Adrenal gland (tissue), 9 donors: ENCODE measurements at regions not wholly inside any gene's neighbourhood (a gene's known extent, or its start where the extent isn't known, plus 50 kb on each side); places are given as distances from the start of the nearest gene placed in this dataset.

ENCODE experiments used
- DNase-seq, 7 donors: peaks; one replicate each; pipeline ENCODE4 v3.0.0-alpha.2; 2019 to 2020
- H3K27ac ChIP-seq, 5 donors: fragments of 200-600 bp; sonication (generic) in 4 of 5; 1 replicate in 3 of 5; 2 replicates in 2 of 5; pipeline versions ENCODE4 v1.5.1 to v1.8.0; 2016 to 2020; ENCODE audit warnings: mild to moderate bottlenecking in 1 of 5
- H3K27me3 ChIP-seq: fragments of 200-600 bp; 2 replicates; pipeline ENCODE4 v1.8.0; 2021
- H3K36me3 ChIP-seq, 2 donors: fragments of 200-600 bp; replicated peaks in 1 of 2; 1 replicate in 1 of 2; 2 replicates in 1 of 2; pipeline versions ENCODE4 v1.5.1 to v1.8.0; 2018 to 2022
- H3K4me1 ChIP-seq, 2 donors: fragments of 200-600 bp; replicated peaks in 1 of 2; 1 replicate in 1 of 2; 2 replicates in 1 of 2; pipeline versions ENCODE4 v1.5.1 to v1.8.0; 2018 to 2021
- H3K4me3 ChIP-seq, 4 donors: fragments of 200-600 bp; sonication (generic) in 3 of 4; one replicate each; pipeline ENCODE4 v1.5.1; 2016 to 2018
- H3K9me3 ChIP-seq, 3 donors: fragments of 200-600 bp; sonication (generic) in 1 of 3; replicated peaks in 1 of 3; 1 replicate in 2 of 3; 2 replicates in 1 of 3; pipeline versions ENCODE4 v1.5.1 to v1.8.0; 2016 to 2021
- CTCF ChIP-seq, 6 experiments: fragments of 450-650 bp in 4 of 6; fragments of 200-600 bp in 2 of 6; sonication (generic) in 1 of 6; IDR thresholded peaks; 1 replicate in 5 of 6; 2 replicates in 1 of 6; pipeline versions ENCODE4 v1.5.1 to v1.8.0; 2016 to 2021; ENCODE audit warnings: antibody characterized with exemption in 6 of 6, mild to moderate bottlenecking in 2 of 6, moderate library complexity in 1 of 6
- POLR2A ChIP-seq, 2 donors: fragments of 450-650 bp; IDR thresholded peaks; one replicate each; pipeline ENCODE4 v1.6.1; 2017; ENCODE audit warnings: antibody characterized with exemption in 2 of 2, mild to moderate bottlenecking in 2 of 2, moderate library complexity in 1 of 2
- WGBS, 4 donors: extraction: QIAGEN DNeasy Blood & Tissue Kit in 2 of 4; methylation state at CpG; one replicate each; pipeline versions ENCODE4 v1.1.5 to v1.1.7; 2013 to 2017; 5-methylcytosine and 5-hydroxymethylcytosine counted together
- intact Hi-C, 2 donors: fragments of 100-400 bp; cut with DNase I; formaldehyde crosslinking; loops; one replicate each; pipeline versions ENCODE4 v1.14.1 to v1.15.0; 2022 to 2023
- donor health status: healthy with polysubstance abuse.
- donor health status: Bipolar disorder and iron deficiency.
- donor health status: DM: yes; HTN: yes; CAD: no.
- donor health status: DM: no; HTN: no; CAD: no.
- donor health status: DM: no; HTN: no; CAD: no.

DNA sequence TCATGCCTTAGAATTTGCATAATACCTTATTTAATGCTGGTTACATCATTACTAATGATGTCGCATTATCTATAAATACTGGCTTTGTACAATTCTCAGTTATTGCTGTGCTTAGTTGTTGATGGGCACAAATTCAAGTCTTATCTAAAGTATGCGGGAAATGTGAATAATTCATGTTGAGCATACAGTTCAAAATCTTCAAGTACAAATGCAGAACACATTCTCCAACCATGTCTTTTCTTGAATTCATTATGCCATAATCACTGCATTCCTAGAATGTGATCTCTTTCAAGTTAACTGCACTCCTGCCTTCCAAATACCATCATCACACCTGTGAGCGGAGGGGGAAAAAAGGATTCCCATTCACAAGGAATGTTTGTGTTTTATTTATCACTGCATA, 337.0 kb downstream of the MBD2 start:
- Histone ChIP-seq H3K4me1 (no peaks in the 10 kb centered on the region), H3K4me3 (no peak overlapping the region), H3K36me3 (no peaks in the 10 kb centered on the region), H3K27me3 (no peaks in the 10 kb centered on the region), H3K9me3 (no peaks in the 10 kb centered on the region), H3K27ac (no peak overlapping the region)
- DNase-seq, result no peak
- intact Hi-C loops, result no loop called here
- TF ChIP-seq POLR2A (IDR thresholded peaks at IDR 0.05) (no peak), CTCF (IDR thresholded peaks at IDR 0.05) (no peak)
- WGBS, 4 donors, result 63 to 86% (median 74%) methylated on average over 3 of the region's 3 CpGs

DNA sequence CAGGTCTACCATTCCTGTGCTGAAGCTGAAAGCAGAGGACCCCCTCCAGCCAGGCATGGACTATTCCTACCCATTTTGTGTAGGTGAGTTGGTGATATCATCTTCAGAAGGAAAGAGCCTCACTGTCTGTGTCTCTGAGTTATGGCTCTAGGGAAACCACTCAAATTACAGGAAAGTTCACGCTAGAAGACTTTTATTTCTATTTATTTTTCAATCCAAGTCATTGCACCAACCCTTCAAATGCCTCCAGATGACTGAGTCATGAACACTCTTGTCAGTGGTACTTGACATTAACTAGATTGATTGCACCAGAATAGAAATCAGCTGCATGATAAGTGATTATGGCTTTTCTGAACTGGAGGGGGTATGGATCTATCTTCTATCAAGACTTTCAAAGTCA, 338.4 kb downstream of the MBD2 start:
- 45 to 82% (median 53%) methylated on average over 1 of the region's 1 CpG for WGBS, 4 donors

DNA sequence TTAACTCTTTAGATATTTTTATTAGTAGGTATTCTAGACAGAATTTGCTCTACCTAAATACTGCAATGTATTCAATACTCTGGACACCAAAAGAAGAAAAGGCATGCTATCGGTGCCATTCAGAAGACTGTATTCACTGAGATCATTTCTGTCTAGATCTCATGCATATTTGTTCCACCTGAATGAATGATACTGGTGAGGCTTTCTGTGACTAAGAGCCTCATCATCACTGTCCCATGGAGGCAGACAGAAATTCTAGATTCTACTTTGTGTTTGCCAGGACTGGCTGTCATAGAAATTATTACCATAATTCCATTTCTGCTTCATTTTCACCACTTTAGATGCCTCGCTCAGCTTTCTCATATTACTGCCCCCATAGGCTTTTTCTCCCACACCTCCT, 340.7 kb downstream of the MBD2 start:
- TF ChIP-seq CTCF (IDR thresholded peaks at IDR 0.05) (no peak), POLR2A (IDR thresholded peaks at IDR 0.05) (no peak)
- DNase-seq, result no peak
- H3K36me3 ChIP-seq, result no peaks in the 10 kb centered on the region
- intact Hi-C loops, result no loop called here
- no peaks in the 10 kb centered on the region for H3K27me3 ChIP-seq
- no peaks in the 10 kb centered on the region for H3K4me1 ChIP-seq
- H3K9me3 ChIP-seq, result no peaks in the 10 kb centered on the region
- no peak overlapping the region for H3K4me3 ChIP-seq
- 72 to 88% (median 81%) methylated on average over 2 of the region's 2 CpGs for WGBS, 4 donors
- no peak overlapping the region for H3K27ac ChIP-seq

More for the DNA sequence above, 338.4 kb downstream of the MBD2 start:
- H3K27ac ChIP-seq, result no peak overlapping the region
- H3K4me3 ChIP-seq, result no peak overlapping the region
- TF ChIP-seq POLR2A (IDR thresholded peaks at IDR 0.05) (no peak), CTCF (IDR thresholded peaks at IDR 0.05) (no peak)
- H3K27me3 ChIP-seq, result no peaks in the 10 kb centered on the region
- H3K36me3 ChIP-seq, result no peaks in the 10 kb centered on the region
- intact Hi-C loops, result no loop called here
- DNase-seq, result no peak
- no peaks in the 10 kb centered on the region for H3K9me3 ChIP-seq
- H3K4me1 ChIP-seq, result no peaks in the 10 kb centered on the region

GRCh38 chr18:53874103-53874502, 350.4 kb downstream of the MBD2 start:
- DNase-seq, result no peak
- no peaks in the 10 kb centered on the region for H3K36me3 ChIP-seq
- TF ChIP-seq POLR2A (IDR thresholded peaks at IDR 0.05) (no peak), CTCF (IDR thresholded peaks at IDR 0.05) (no peak)
- H3K4me3 ChIP-seq, result no peak overlapping the region
- intact Hi-C loops, result no loop called here
- no peaks in the 10 kb centered on the region for H3K9me3 ChIP-seq
- H3K4me1 ChIP-seq, result no peaks in the 10 kb centered on the region
- no peaks in the 10 kb centered on the region for H3K27me3 ChIP-seq
- WGBS, 4 donors, result 70 to 91% (median 83%) methylated on average over 2 of the region's 2 CpGs
- H3K27ac ChIP-seq, result no peak overlapping the region
